GM21447 (cell line): ENCODE measurements at regions not wholly inside any gene's neighbourhood (a gene's known extent, or its start where the extent isn't known, plus 50 kb on each side); places are given as distances from the start of the nearest gene placed in this dataset.

Source experiments
- ATAC-seq: cut with Tn5 transposase; IDR thresholded peaks from one replicate; pipeline ENCODE4 v1.9.1; 2021; ENCODE audit not compliant: unreplicated experiment

- ATAC-seq, result peak; percentile 74
Observed at GRCh38 chr2:12106440-12107080, 360.1 kb downstream of the LPIN1 start.

GRCh38 chr2:12107321-12107720 lies 360.9 kb downstream of the LPIN1 start:
- no peak for ATAC-seq

DNA sequence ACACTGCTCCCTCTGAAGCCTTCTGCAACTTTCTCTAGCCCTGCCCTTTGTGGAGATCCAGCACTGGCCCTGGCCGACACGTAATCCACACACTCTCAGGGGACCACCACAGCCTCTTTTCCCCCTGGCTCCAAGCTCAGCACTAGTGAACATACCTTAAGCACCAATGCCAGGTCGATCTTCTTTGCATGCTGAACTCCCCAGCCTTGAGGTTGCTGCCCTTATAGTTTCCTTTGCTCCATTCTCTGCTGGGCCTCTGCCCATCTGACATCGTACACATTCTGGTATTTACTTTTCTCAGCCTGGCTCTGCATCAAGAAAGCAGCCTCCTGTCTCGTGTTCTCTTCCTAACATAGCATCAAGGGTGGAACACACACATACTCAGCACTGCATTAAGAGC lies 361.5 kb downstream of the LPIN1 start:
- no peak for ATAC-seq

DNA sequence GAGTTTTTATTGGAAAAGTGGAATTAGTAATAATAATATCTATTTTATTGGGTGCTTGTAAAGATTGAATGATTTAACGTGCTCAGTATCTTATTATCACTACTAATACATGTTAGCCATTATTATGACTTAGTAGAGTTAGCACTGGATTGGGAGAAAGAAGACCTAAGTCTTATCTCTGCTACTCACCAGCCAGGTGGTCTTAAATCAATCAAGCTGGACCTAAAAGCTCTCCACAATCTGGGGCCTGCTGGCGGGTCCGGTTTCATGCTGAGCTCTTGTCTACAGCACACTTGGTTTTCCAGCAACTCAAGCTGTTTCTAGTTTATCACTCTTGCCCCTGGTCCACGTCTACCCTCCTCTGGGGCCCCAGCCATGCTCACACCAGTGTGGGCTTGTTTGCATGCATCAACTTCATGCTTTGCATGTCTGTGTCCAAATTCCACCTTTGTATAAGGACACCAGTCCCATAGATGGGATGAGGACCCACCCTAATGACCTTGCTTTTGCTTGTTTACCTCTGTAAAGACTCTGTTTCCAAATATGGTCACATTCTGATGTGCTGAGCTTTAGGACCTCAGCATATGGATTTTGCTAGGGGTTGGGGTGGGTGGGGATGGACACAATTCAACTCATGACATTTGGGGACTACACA lies 363.1 kb downstream of the LPIN1 start:
- no peak for ATAC-seq

DNA sequence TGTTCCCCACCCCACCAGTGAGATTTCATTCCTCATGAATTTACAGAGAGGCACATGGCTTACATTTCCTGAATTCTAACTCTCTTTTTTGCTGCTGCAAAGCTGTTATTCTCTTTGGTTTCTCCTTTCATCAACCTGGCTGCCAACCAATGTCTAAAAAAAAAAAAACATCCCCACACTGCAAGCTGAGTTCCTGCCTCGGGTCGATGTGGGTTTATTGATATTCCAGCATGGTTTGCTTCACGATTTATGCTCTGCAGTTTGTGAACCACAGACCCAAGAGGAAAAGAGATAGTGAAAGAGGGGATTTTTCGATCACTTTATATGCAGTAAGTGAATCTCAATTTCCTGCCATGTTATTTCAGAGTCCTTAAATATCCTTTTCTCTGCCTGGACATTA lies 363.6 kb downstream of the LPIN1 start:
- no peak for ATAC-seq

GRCh38 chr2:12110481-12110880 lies 364.0 kb downstream of the LPIN1 start:
- ATAC-seq, result no peak

- ATAC-seq, result no peak
Observed at GRCh38 chr2:12113412-12113811, 367.0 kb downstream of the LPIN1 start.

DNA sequence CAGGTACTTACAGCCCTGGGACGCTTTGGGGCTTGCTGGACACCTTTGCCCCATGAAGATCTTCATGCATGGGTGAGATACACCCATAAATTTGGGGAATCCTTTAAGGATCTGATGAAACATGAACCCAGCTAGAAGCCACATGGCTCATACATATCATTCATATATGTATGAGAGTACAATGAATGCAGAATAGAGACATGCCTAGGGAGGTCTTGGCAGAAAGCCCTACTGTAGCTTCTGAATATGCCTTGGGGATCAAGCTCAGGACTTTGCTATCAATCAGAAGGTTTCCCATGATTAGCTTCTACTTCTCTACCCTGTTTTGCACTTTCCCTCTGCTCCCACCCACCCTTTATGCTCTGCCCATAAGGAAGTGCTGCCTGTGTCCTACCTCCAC lies 368.4 kb downstream of the LPIN1 start:
- no peak for ATAC-seq

GRCh38 chr2:12116228-12116750 lies 369.9 kb downstream of the LPIN1 start:
- peak; percentile 56 for ATAC-seq

DNA sequence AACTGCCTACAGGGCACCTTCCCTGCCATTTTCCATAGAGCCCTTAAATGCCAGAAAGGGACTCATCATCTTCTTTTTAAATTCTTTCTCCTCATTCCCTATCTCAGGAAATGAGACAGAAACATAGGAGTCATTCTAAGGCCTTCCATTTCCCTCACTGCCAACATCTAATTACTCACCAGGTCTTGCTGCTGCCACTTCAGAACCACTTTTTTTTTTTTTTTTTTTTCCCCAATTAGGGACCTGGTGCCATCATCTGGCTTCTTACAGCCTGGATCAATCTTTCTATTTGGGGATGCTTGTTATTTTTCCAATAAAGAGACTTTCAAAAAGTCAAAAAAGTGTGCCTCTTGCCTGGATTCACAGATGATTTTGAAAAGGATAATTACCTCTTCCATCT lies 373.4 kb downstream of the LPIN1 start:
- no peak for ATAC-seq

- no peak for ATAC-seq
Observed at GRCh38 chr2:12120281-12121150, 374.1 kb downstream of the LPIN1 start.

- ATAC-seq, result no peak
Observed at GRCh38 chr2:12124790-12125189, 378.4 kb downstream of the LPIN1 start.

- no peak for ATAC-seq
Observed at GRCh38 chr2:12126318-12126717, 379.9 kb downstream of the LPIN1 start.

GRCh38 chr2:12127638-12128037 lies 381.2 kb downstream of the LPIN1 start:
- no peak for ATAC-seq

DNA sequence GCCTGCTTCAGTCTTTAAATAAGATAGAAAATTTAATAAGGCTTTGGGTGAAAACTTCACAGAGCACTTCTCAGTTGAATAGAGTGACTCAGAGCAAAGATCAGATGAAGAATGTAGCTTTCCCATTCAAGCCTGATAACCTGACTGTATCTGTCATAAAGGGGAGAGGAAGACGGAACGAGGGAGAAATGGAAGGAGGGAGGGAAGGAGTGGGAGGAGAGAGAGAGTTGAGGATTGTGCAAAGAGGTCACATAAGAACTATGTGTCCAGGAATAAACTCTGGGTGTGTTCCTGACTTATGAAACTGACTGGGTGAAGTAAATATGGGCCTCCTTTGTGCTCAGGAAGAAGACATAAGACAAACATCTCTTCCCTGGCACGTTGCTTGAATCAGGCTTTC lies 385.5 kb downstream of the LPIN1 start:
- no peak for ATAC-seq

DNA sequence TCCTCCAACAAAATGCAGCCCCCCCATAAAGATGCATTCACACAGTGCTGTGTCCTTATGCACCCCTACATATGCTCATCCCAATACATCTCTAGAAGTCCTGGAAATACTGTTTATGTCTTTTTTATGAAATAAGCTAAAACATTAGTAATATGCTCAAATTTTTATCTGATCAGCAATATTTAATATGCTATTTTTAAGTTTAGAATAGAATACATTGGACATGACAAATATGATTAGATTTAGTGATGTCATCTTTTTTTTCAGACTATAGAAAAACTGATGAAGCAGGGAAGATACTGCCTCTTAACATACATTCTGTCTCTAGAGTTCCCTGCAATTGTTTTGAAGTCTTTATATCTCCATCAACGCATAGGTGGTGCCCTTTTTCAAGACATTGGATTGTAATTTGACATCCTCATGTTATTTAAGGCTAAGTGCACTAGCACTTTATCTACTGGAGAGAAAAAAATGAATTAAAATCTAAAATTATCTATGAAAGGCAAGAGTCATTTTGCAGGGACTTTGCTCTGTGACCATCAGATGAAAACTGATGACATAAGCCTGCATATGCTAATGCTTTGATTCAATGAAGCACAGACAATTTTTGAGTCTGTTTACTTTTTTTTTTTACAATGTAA lies 395.3 kb downstream of the LPIN1 start:
- ATAC-seq, result no peak

GRCh38 chr2:12151716-12152115 lies 405.3 kb downstream of the LPIN1 start:
- no peak for ATAC-seq

DNA sequence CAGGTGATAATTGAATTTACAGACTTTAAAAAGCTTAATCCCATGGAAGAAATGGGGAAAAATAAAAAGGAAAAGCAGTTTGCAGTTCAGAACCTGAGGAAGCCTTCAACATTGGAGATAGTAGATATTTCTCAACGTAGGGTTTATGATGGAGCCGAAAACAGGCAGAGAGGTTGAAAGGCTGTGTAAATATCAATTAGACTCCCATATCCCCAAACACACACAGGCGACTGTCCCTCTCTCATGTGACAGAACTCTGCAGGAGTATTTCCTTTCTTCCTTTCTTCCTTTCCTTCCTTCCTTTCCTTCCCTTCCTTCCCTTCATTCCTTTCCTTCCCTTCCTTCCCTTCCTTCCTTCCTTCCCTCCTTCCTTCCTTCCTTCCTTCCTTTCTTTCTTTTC lies 406.5 kb downstream of the LPIN1 start:
- no peak for ATAC-seq

- no peak for ATAC-seq
Observed at GRCh38 chr2:12155303-12156051, 409.0 kb downstream of the LPIN1 start.

GRCh38 chr2:12156349-12156748 lies 409.9 kb downstream of the LPIN1 start:
- ATAC-seq, result no peak

DNA sequence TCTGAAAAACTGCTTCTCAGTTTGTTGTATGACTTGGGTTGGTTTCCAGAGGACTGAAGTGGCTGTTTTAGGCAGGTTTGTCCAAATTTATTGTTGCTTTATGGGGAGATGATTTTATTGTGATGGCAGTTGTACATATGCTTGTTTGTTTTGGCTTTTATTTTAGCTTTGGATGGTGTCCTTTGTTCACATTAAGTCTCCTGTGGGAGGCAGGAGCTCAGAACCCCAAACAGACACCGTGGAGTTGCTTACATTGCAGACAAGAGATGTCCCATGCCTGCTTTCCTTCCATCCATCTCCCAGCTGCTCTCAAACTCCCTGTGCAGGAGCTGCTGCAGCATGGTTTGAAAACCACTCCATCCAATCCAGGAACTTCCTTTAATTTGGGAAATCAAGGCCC lies 414.7 kb downstream of the LPIN1 start:
- ATAC-seq, result no peak
